Epithelial cell of prostate (primary cell): ENCODE measurements at regions not wholly inside any gene's neighbourhood (a gene's known extent, or its start where the extent isn't known, plus 50 kb on each side); places are given as distances from the start of the nearest gene placed in this dataset.
"Not testable (repeated sequence)": the region's sequence is repeated elsewhere in the genome, so short reads cannot be mapped to it uniquely, and the experiment has no call there.

ENCODE experiments used
- DNase-seq: peaks from one replicate; pipeline ENCODE4 v3.0.0-alpha.2; 2011; ENCODE audit warnings: low read depth, low spot score
- H3K27ac ChIP-seq: fragments of 450-650 bp; 2 replicates; pipeline ENCODE4 v1.5.1; 2017; ENCODE audit warnings: mild to moderate bottlenecking

DNA sequence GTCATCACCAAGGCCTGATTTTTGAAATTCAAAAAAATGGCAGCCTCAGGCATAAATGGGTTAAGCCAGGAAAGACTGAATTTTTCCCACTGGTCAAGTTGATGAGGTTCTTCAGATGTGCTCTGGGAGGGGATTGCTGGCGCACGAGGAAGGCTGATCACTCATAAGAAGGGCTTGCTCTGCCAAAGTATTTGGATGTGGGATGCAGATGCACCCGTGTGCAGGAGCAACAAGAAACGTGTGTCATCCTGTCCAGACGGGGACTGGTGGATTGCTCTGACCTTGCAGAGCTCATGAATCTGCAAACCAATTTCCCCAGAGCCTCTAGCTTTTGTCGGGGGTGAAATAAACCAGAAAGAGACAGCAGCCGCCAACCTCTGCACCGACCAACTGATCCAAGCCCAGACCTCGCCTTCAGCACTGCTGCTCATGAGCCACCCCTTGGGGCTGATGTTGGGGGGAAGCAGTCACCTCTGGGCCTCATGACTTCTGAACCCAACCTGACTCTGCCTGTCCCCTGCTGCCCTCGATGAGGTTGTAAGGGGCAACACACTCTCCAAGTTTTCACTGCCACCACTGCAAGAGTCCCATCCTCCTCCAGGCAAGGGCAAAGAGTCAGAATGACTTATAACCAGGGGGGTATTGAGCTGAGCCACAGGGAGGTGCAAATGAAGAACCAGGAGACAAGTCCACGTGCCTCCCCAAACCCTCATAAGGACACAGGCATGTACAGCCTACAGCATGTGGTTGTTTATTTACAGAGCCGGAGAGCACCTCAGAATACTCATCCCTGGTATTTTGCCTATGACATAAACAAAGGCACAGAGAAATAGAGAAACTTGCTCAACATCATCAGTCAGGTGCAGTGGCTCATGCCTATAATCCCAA is 452.0 kb downstream of the SOX9 start:
- H3K27ac ChIP-seq = no peak overlapping the region
- no peak for DNase-seq

GRCh38 chr17:72573492-72573801 is 452.6 kb downstream of the SOX9 start:
- H3K27ac ChIP-seq, DNase-seq: not testable (repeated sequence)

GRCh38 chr17:72574675-72575510 is 454.1 kb downstream of the SOX9 start:
- DNase-seq = no peak
- no peak overlapping the region for H3K27ac ChIP-seq

GRCh38 chr17:72575542-72576233 is 454.9 kb downstream of the SOX9 start:
- H3K27ac ChIP-seq = no peak overlapping the region
- no peak for DNase-seq

GRCh38 chr17:72576289-72576759 is 455.5 kb downstream of the SOX9 start:
- H3K27ac ChIP-seq = no peak overlapping the region
- no peak for DNase-seq

GRCh38 chr17:72578817-72579470 is 458.1 kb downstream of the SOX9 start:
- no peak for DNase-seq
- no peak overlapping the region for H3K27ac ChIP-seq

- peak overlapping the region; percentile 43 for H3K27ac ChIP-seq
- no peak for DNase-seq
These were observed 459.1 kb downstream of the SOX9 start for GRCh38 chr17:72579990-72580320.

DNA sequence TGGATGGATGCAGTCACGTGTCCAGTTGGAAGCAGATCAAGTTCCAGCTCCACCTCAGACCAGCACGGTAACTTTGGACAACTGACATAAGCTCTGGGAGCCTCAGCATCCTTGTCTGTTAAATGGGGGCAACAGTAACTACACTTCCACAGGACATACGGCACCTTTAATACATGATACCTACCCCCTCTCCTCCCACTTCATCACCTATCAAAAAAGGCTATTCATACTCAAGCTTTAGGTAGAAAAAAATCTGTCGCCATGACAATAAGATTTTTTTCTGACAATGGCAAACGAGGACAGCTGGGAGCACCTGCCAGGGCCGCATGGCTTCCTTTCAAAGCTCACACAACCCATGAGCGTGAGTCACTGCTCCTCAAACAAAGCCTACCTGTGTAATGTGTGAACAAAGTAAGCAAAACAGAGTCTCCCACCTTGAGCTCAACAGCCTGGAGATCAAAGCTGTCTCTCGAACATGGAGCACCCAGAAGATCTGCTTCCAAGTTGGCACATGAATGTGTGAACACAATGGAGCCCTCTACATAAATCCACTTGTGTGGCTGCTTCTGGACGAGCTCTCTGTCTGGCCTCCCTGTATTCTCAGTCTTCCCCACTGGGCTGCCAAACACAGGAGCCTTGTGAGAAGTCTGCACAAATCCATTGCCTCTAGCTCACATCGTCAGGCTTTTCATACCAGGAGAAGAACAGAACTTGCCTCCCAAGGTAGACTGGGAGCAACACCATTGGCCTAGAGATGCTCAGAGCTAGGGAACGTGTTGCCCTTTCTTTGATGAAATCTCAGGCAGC is 459.7 kb downstream of the SOX9 start:
- H3K27ac ChIP-seq = peak overlapping the region; percentile 43
- peak; percentile 77 for DNase-seq

- peak overlapping the region; percentile 88 for H3K27ac ChIP-seq
- DNase-seq = no peak
These were observed 466.3 kb downstream of the SOX9 start for GRCh38 chr17:72587156-72587555.

GRCh38 chr17:72587773-72588511 is 467.1 kb downstream of the SOX9 start:
- no peak for DNase-seq
- peak overlapping the region; percentile 88 for H3K27ac ChIP-seq

- no peak for DNase-seq
- H3K27ac ChIP-seq = peak overlapping the region; percentile 88
These were observed 467.7 kb downstream of the SOX9 start for GRCh38 chr17:72588561-72588960.

GRCh38 chr17:72588961-72589360 is 468.1 kb downstream of the SOX9 start:
- H3K27ac ChIP-seq = peak overlapping the region; percentile 88

DNA sequence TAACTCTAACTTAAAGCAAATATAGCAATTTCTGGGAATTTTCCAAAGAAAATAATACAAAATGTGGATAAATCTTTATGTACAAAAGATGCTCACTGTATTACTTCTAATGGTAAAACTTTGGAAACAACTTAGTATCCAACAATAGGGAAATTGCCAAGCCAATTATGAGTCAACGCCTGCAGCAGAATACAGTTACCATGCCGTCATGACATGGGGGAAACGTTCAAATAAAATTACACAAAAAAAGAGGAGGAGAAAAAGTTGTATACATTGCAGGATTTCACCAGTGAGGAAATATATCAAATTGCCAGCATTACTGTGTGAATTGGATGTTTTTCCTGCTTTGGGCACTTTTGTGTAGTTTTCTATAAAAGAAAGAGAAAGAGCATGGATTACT is 469.6 kb downstream of the SOX9 start:
- no peak for DNase-seq
- H3K27ac ChIP-seq = peak overlapping the region; percentile 88

More at GRCh38 chr17:72588961-72589360, 468.1 kb downstream of the SOX9 start:
- DNase-seq = peak; percentile 91

DNA sequence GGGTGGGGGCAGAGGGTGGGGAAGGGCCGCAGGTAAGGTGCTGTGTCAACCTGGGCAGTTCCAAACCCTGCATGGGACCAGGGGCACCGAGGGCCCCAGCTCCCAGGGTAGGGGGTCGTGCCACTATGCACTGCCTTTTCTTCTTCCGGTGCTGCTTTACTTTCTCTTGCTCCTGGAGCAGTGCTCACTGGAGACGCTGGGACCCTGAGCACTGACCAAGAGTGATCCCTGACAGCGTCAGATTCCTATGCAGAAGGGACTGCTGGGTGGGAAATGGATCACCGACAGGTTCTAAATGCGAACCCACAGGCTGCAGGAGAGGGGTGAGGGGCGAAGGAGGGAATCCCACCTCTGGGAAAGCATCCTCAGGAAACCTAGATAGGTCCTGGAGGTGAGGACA is 470.1 kb downstream of the SOX9 start:
- no peak for DNase-seq
- peak overlapping the region; percentile 88 for H3K27ac ChIP-seq

DNA sequence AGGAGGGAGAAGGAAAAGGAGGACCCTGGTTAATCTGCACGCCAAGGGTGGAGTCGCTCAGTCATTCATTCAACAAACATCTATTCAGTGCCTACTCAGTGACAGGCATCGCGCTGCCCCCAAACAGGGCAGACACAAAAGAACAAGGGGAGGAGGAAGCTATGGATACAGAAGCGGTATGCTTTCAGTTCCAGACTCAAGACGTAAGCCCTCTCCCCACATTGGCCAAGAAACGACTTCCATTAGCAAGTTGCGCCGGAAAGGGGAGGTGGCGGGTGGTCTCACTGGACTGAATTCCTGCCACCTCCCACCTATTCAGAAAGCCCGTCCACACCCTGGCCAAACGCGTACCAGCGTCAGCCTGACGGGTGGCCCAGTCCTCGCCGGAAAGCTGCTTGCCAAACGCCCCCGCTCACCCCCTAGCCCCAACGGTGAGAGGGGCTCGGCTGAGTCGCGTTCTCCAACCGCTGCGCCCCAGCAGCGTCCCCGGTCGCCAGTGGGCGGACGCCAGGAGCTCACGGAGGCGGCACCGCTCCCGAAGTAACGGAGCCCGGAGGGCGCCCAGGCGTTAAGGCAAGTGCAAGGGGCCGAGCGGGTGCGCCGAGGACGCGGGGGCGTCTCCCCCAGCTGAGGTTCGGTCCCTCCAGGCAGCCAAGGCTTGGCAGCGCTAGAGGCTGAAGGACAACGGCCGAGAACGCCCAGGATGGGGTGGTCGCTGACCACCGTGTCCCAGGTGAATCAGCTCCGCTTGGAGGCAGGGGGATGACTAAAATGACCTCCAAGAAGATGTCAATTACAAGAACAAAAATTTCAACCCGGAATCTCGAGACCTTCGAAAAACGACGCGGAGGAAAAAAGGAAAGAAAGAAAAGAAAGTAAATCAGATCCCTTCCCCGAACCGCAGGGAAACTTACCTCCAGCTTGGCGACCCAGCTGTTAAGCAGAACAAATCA is 470.7 kb downstream of the SOX9 start:
- DNase-seq = no peak
- peak overlapping the region; percentile 88 for H3K27ac ChIP-seq

DNA sequence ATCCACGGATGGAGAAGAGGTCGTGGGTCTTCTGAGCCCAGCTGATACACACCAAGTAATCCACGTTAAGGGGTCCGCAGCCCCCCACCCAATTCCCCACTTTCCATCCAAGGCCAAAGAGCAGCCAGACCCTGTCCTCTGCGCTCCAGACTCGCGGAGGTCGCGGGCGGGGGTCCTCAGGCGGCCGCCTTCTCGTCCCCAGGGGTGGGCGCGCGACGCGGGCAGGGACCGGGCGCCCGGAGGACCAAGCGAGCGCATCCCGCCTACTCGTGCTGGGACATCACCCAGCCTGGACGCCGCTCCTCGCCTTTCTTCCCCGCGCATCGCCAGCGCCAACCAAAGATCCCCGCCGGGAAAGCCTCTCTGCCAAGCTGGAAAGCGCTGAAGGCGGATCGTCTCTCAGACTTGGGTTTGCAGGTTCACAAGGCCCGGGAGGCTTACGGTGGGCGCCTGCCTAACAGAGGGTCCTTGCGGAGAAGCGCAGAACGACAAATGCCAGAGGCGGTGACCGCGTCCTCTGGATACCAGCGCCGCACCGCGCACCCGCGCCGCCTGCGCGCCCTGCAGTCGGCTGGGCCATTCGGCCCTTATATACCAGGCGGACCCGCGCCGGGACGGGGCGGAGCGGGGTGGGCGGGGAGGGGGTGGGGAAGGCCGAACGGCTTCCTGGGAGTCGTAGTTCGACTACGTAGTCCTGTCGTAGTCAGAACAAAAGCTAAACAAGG is 471.6 kb downstream of the SOX9 start:
- no peak for DNase-seq
- peak overlapping the region; percentile 88 for H3K27ac ChIP-seq

DNA sequence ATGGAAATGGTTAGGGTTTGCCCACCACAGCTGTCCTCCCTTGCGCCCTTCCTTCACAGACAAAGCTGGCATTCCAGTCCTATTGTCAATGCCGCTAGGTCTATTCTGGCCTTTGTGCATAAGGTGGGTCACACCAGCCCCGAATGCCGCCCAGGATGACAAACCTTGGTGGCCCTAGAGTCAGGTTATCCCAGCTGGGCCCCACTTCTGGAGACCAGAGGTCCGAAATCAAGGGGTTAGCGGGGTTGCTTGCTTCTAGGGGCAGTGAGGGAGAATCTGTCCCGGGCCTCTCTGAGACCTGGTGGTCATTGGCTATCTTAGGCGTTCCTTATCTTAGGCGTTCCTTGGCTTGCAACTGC is 472.1 kb downstream of the SOX9 start:
- no peak for DNase-seq
- no peak overlapping the region for H3K27ac ChIP-seq
